ENCODE measurements at regions not wholly inside any gene's neighbourhood (a gene's known extent, or its start where the extent isn't known, plus 50 kb on each side); places are given as distances from the start of the nearest gene placed in this dataset.
"Not testable (repeated sequence)": the region's sequence is repeated elsewhere in the genome, so short reads cannot be mapped to it uniquely, and the experiment has no call there.

- WGBS, 2 experiments (ENCODE audit: extremely low coverage in 1 of 2, insufficient coverage in 1 of 2, insufficient read length in 1 of 2, insufficient replicate concordance in 2 of 2, low coverage in 1 of 2, low lambda C conversion rate in 2 of 2, missing lambda C conversion rate in 1 of 2), result 90% methylated on average over 2 of the region's 2 CpGs; no CpG with 5 or more reads in 1 of the 2 experiments
- H2BK120ac ChIP-seq (replicated peaks; ENCODE audit: low read depth, low read length); FAIRE-seq; H3K4ac ChIP-seq (replicated peaks; ENCODE audit: insufficient read length, low read depth, low read length); H3K4me1 ChIP-seq (replicated peaks in 1 of 4; ENCODE audit: control insufficient read depth in 3 of 4, insufficient read depth in 4 of 4, low read length in 3 of 4); H4K5ac ChIP-seq (ENCODE audit: insufficient read length, low read depth, low read length); H3K23me2 ChIP-seq (ENCODE audit: low read depth, low read length); H2BK12ac ChIP-seq (ENCODE audit: low read depth, low read length); H3K27me3 ChIP-seq (replicated peaks in 1 of 4; ENCODE audit: control insufficient read depth in 3 of 4, extremely low read depth in 1 of 4, insufficient read depth in 3 of 4, low read length in 3 of 4); H2BK5ac ChIP-seq (ENCODE audit: low read depth, low read length); H3K9ac ChIP-seq (replicated peaks in 1 of 4; ENCODE audit: extremely low read depth in 1 of 4, low read depth in 3 of 4, low read length in 3 of 4); DNase-seq (ENCODE audit: low read depth in 1 of 2, low spot score in 2 of 2); H2AFZ ChIP-seq (ENCODE audit: low read length); H3K79me1 ChIP-seq (ENCODE audit: low read depth, low read length); H3K14ac ChIP-seq (ENCODE audit: insufficient read length); H3K18ac ChIP-seq (ENCODE audit: extremely low read depth, low read length); H3K27ac ChIP-seq (ENCODE audit: low read depth, low read length); H3K4me2 ChIP-seq (ENCODE audit: insufficient read depth in 1 of 2, low read depth in 2 of 2, low read length in 2 of 2); POLR2A ChIA-PET (ENCODE audit: partially characterized antibody); H3K36me3 ChIP-seq (ENCODE audit: control insufficient read depth in 2 of 4, insufficient read depth in 4 of 4, low read length in 3 of 4); H4K8ac ChIP-seq (ENCODE audit: extremely low read depth, insufficient read depth, low read length); H3K56ac ChIP-seq (replicated peaks; ENCODE audit: insufficient read length, low read depth, low read length); H3K79me2 ChIP-seq (ENCODE audit: control insufficient read depth in 1 of 2, insufficient read depth in 2 of 2, low read length in 2 of 2); H3K9me3 ChIP-seq (ENCODE audit: insufficient read depth in 2 of 2, low read depth in 1 of 2, low read length in 1 of 2); H4K20me1 ChIP-seq (replicated peaks in 1 of 2; ENCODE audit: control insufficient read depth in 1 of 2, insufficient read depth in 2 of 2, low read length in 2 of 2); CTCF ChIA-PET (ENCODE audit: partially characterized antibody); H3K4me3 ChIP-seq (ENCODE audit: extremely low read depth in 1 of 4, insufficient read depth in 2 of 4, low read depth in 3 of 4, low read length in 4 of 4); H2AK5ac ChIP-seq (ENCODE audit: low read depth, low read length); H4K91ac ChIP-seq (replicated peaks; ENCODE audit: insufficient read length, low read length); H3K23ac ChIP-seq (ENCODE audit: insufficient read length); H2BK20ac ChIP-seq (ENCODE audit: low read length); H2BK15ac ChIP-seq (ENCODE audit: low read length): not testable (repeated sequence)
Measured at GRCh38 chr9:42243211-42243610, 59.8 kb downstream of the SPATA31A6 start.

- H2AK5ac ChIP-seq (ENCODE audit: low read depth, low read length); DNase-seq (ENCODE audit: low read depth in 1 of 2, low spot score in 2 of 2); H4K5ac ChIP-seq (ENCODE audit: insufficient read length, low read depth, low read length); H3K18ac ChIP-seq (ENCODE audit: extremely low read depth, low read length); H3K23ac ChIP-seq (ENCODE audit: insufficient read length); H3K23me2 ChIP-seq (ENCODE audit: low read depth, low read length); H3K4ac ChIP-seq (replicated peaks; ENCODE audit: insufficient read length, low read depth, low read length); H3K56ac ChIP-seq (replicated peaks; ENCODE audit: insufficient read length, low read depth, low read length); H2AFZ ChIP-seq (ENCODE audit: low read length); H3K4me2 ChIP-seq (ENCODE audit: insufficient read depth in 1 of 2, low read depth in 2 of 2, low read length in 2 of 2); H3K4me3 ChIP-seq (ENCODE audit: extremely low read depth in 1 of 4, insufficient read depth in 2 of 4, low read depth in 3 of 4, low read length in 4 of 4); FAIRE-seq; H3K36me3 ChIP-seq (ENCODE audit: control insufficient read depth in 2 of 4, insufficient read depth in 4 of 4, low read length in 3 of 4); CTCF ChIA-PET (ENCODE audit: partially characterized antibody); H3K4me1 ChIP-seq (replicated peaks in 1 of 4; ENCODE audit: control insufficient read depth in 3 of 4, insufficient read depth in 4 of 4, low read length in 3 of 4); H2BK20ac ChIP-seq (ENCODE audit: low read length); H2BK15ac ChIP-seq (ENCODE audit: low read length); H4K20me1 ChIP-seq (replicated peaks in 1 of 2; ENCODE audit: control insufficient read depth in 1 of 2, insufficient read depth in 2 of 2, low read length in 2 of 2); H3K79me1 ChIP-seq (ENCODE audit: low read depth, low read length); H3K9me3 ChIP-seq (ENCODE audit: insufficient read depth in 2 of 2, low read depth in 1 of 2, low read length in 1 of 2); H4K8ac ChIP-seq (ENCODE audit: extremely low read depth, insufficient read depth, low read length); H3K27me3 ChIP-seq (replicated peaks in 1 of 4; ENCODE audit: control insufficient read depth in 3 of 4, extremely low read depth in 1 of 4, insufficient read depth in 3 of 4, low read length in 3 of 4); H3K14ac ChIP-seq (ENCODE audit: insufficient read length); H3K9ac ChIP-seq (replicated peaks in 1 of 4; ENCODE audit: extremely low read depth in 1 of 4, low read depth in 3 of 4, low read length in 3 of 4); H2BK12ac ChIP-seq (ENCODE audit: low read depth, low read length); POLR2A ChIA-PET (ENCODE audit: partially characterized antibody); H3K27ac ChIP-seq (ENCODE audit: low read depth, low read length); H2BK5ac ChIP-seq (ENCODE audit: low read depth, low read length); H4K91ac ChIP-seq (replicated peaks; ENCODE audit: insufficient read length, low read length); H2BK120ac ChIP-seq (replicated peaks; ENCODE audit: low read depth, low read length); H3K79me2 ChIP-seq (ENCODE audit: control insufficient read depth in 1 of 2, insufficient read depth in 2 of 2, low read length in 2 of 2): not testable (repeated sequence)
- WGBS, 2 experiments (ENCODE audit: extremely low coverage in 1 of 2, insufficient coverage in 1 of 2, insufficient read length in 1 of 2, insufficient replicate concordance in 2 of 2, low coverage in 1 of 2, low lambda C conversion rate in 2 of 2, missing lambda C conversion rate in 1 of 2), result 91% methylated on average over 3 of the region's 3 CpGs; no CpG with 5 or more reads in 1 of the 2 experiments
Measured at GRCh38 chr9:42243822-42244221, 60.4 kb downstream of the SPATA31A6 start.
